Lower leg skin (tissue), 3 donors: ENCODE measurements at regions not wholly inside any gene's neighbourhood (a gene's known extent, or its start where the extent isn't known, plus 50 kb on each side); places are given as distances from the start of the nearest gene placed in this dataset.

Experiments used
- CTCF ChIP-seq, 3 donors: fragments of 450-650 bp; IDR thresholded peaks; one replicate each; pipeline ENCODE4 v1.5.1; 2016; ENCODE audit warnings: antibody characterized with exemption in 3 of 3, mild to moderate bottlenecking in 3 of 3, moderate library complexity in 2 of 3
- POLR2A ChIP-seq, 2 donors: fragments of 450-650 bp; IDR thresholded peaks; one replicate each; pipeline ENCODE4 v1.6.1; 2016 to 2017; ENCODE audit warnings: antibody characterized with exemption in 2 of 2, mild to moderate bottlenecking in 1 of 2, moderate library complexity in 1 of 2

GRCh38 chr6:149194820-149195558 is 122.5 kb upstream of the TAB2 start:
- TF ChIP-seq CTCF (IDR thresholded peaks at IDR 0.05) (no peak), POLR2A (IDR thresholded peaks at IDR 0.05) (no peak)
